Neural cell (in vitro differentiated cells): ENCODE measurements at regions not wholly inside any gene's neighbourhood (a gene's known extent, or its start where the extent isn't known, plus 50 kb on each side); places are given as distances from the start of the nearest gene placed in this dataset.

ENCODE experiments used
- H2AFZ ChIP-seq: fragments of 200-600, 300-800 bp; sonication (generic), shearing (Covaris generic); 2 replicates; pipeline ENCODE4 v1.6.0; 2014; ENCODE audit warnings: low read depth, mild to moderate bottlenecking, antibody characterized with exemption, low read length, moderate library complexity
- H3F3A ChIP-seq: fragments of 200-600 bp; shearing (Covaris generic); 2 replicates; pipeline ENCODE4 v1.6.1; 2016; ENCODE audit warnings: mild to moderate bottlenecking, moderate library complexity, mixed read lengths, antibody characterized with exemption, low read length; ENCODE audit not compliant: insufficient read depth, poor library complexity, severe bottlenecking
- H3K27ac ChIP-seq: fragments of 200-600, 300-800 bp; sonication (generic), shearing (Covaris generic); 2 replicates; pipeline ENCODE4 v1.5.1; 2014; ENCODE audit warnings: mild to moderate bottlenecking, low read length, moderate library complexity
- H3K27me3 ChIP-seq: fragments of 300-800, 200-600 bp; sonication (generic), shearing (Covaris generic); 2 replicates; pipeline ENCODE4 v1.6.0; 2014; ENCODE audit warnings: mild to moderate bottlenecking, low read depth, low read length, moderate library complexity; ENCODE audit not compliant: insufficient read depth
- H3K36me3 ChIP-seq: fragments of 300-800, 200-600 bp; sonication (generic), shearing (Covaris generic); 2 replicates; pipeline ENCODE4 v1.5.1; 2014; ENCODE audit warnings: mild to moderate bottlenecking, antibody characterized with exemption, low read length, moderate library complexity; ENCODE audit not compliant: insufficient read depth
- H3K4me2 ChIP-seq: fragments of 300-800, 200-600 bp; sonication (generic), shearing (Covaris generic); 2 replicates; pipeline ENCODE4 v1.6.0; 2014; ENCODE audit warnings: mild to moderate bottlenecking, low read length
- H3K4me3 ChIP-seq: fragments of 300-800, 200-600 bp; sonication (generic), shearing (Covaris generic); 2 replicates; pipeline ENCODE4 v1.5.1; 2014; ENCODE audit warnings: mild to moderate bottlenecking, low read length, moderate library complexity
- H3K79me2 ChIP-seq: fragments of 200-600 bp; shearing (Covaris generic); replicated peaks from 2 replicates; pipeline ENCODE4 v1.6.0; 2014; ENCODE audit warnings: mild to moderate bottlenecking, low read length, moderate library complexity; ENCODE audit not compliant: insufficient read depth
- H3K9ac ChIP-seq: fragments of 300-800, 200-600 bp; sonication (generic), shearing (Covaris generic); 2 replicates; pipeline ENCODE4 v1.6.1; 2016; ENCODE audit warnings: mild to moderate bottlenecking, low read length, mixed read lengths
- H3K9me2 ChIP-seq: fragments of 200-600 bp; shearing (Covaris generic); 2 replicates; pipeline ENCODE4 v1.6.1; 2016; ENCODE audit warnings: mild to moderate bottlenecking, low read length, mixed read lengths; ENCODE audit not compliant: insufficient read depth
- H3K9me3 ChIP-seq: fragments of 200-600, 300-800 bp; sonication (generic), shearing (Covaris generic); 2 replicates; pipeline ENCODE4 v1.6.1; 2016; ENCODE audit warnings: mild to moderate bottlenecking, mixed run types, low read length, moderate library complexity, mixed read lengths
- H4K20me1 ChIP-seq: fragments of 200-600 bp; shearing (Covaris generic); 2 replicates; pipeline ENCODE4 v1.6.1; 2016; ENCODE audit warnings: mild to moderate bottlenecking, mixed run types; ENCODE audit not compliant: insufficient read depth
- CTCF ChIP-seq: fragments of 450-650 bp; IDR thresholded peaks from 2 replicates; pipeline ENCODE4 v1.5.1; 2014; ENCODE audit warnings: antibody characterized with exemption, mild to moderate bottlenecking, moderate library complexity; ENCODE audit not compliant: poor library complexity, severe bottlenecking
- EP300 ChIP-seq: fragments of 450-650 bp; conservative IDR thresholded peaks from 2 replicates; pipeline ENCODE4 v1.6.1; 2014; ENCODE audit warnings: antibody characterized with exemption, mild to moderate bottlenecking, moderate library complexity; ENCODE audit not compliant: poor library complexity, severe bottlenecking
- EZH2 ChIP-seq: fragments of 200-600, 300-800 bp; shearing (Covaris generic), sonication (generic); IDR thresholded peaks from 2 replicates; pipeline ENCODE4 v1.6.1; 2014; ENCODE audit warnings: antibody characterized with exemption, low read length, borderline replicate concordance, mild to moderate bottlenecking; ENCODE audit not compliant: insufficient read depth, poor library complexity, severe bottlenecking
- MXI1 ChIP-seq: fragments of 450-650 bp; conservative IDR thresholded peaks from 2 replicates; pipeline ENCODE4 v1.6.1; 2014; ENCODE audit warnings: antibody characterized with exemption, mild to moderate bottlenecking; ENCODE audit not compliant: poor library complexity, severe bottlenecking
- POLR2AphosphoS5 ChIP-seq: IDR thresholded peaks from 2 replicates; pipeline ENCODE4 v1.6.1; 2012
- RAD21 ChIP-seq: fragments of 450-650 bp; conservative IDR thresholded peaks from 2 replicates; pipeline ENCODE4 v1.6.1; 2014; ENCODE audit warnings: antibody characterized with exemption, mild to moderate bottlenecking, moderate library complexity
- SMC3 ChIP-seq: fragments of 450-650 bp; conservative IDR thresholded peaks from 2 replicates; pipeline ENCODE4 v1.6.1; 2014; ENCODE audit warnings: antibody characterized with exemption, mild to moderate bottlenecking, moderate library complexity; ENCODE audit not compliant: poor library complexity
- TAF1 ChIP-seq: IDR thresholded peaks from 2 replicates; pipeline ENCODE4 v1.6.1; 2012; ENCODE audit warnings: low read depth
- TF ChIP-seq, protein P1 (sequence below): IDR thresholded peaks from 2 replicates; pipeline ENCODE4 v1.6.1; 2012; ENCODE audit warnings: borderline replicate concordance

- TF ChIP-seq POLR2AphosphoS5 (no peak), SMC3 (no peak), TAF1 (no peak), CTCF (no peak), EZH2 (no peak), MXI1 (no peak), RAD21 (no peak)
- TF ChIP-seq, protein P1, sequence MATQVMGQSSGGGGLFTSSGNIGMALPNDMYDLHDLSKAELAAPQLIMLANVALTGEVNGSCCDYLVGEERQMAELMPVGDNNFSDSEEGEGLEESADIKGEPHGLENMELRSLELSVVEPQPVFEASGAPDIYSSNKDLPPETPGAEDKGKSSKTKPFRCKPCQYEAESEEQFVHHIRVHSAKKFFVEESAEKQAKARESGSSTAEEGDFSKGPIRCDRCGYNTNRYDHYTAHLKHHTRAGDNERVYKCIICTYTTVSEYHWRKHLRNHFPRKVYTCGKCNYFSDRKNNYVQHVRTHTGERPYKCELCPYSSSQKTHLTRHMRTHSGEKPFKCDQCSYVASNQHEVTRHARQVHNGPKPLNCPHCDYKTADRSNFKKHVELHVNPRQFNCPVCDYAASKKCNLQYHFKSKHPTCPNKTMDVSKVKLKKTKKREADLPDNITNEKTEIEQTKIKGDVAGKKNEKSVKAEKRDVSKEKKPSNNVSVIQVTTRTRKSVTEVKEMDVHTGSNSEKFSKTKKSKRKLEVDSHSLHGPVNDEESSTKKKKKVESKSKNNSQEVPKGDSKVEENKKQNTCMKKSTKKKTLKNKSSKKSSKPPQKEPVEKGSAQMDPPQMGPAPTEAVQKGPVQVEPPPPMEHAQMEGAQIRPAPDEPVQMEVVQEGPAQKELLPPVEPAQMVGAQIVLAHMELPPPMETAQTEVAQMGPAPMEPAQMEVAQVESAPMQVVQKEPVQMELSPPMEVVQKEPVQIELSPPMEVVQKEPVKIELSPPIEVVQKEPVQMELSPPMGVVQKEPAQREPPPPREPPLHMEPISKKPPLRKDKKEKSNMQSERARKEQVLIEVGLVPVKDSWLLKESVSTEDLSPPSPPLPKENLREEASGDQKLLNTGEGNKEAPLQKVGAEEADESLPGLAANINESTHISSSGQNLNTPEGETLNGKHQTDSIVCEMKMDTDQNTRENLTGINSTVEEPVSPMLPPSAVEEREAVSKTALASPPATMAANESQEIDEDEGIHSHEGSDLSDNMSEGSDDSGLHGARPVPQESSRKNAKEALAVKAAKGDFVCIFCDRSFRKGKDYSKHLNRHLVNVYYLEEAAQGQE, result no peak
- Histone ChIP-seq H3K9ac (no peak overlapping the region), H3K4me2 (no peak overlapping the region), H4K20me1 (no peaks in the 10 kb centered on the region), H3K9me2 (no peaks in the 10 kb centered on the region), H2AFZ (no peak overlapping the region), H3K36me3 (no peaks in the 10 kb centered on the region), H3K79me2 (no peaks in the 10 kb centered on the region), H3K27ac (no peak overlapping the region), H3K27me3 (no peaks in the 10 kb centered on the region), H3F3A (no peaks in the 10 kb centered on the region), H3K4me3 (no peak overlapping the region), H3K9me3 (no peaks in the 10 kb centered on the region)
These were observed 67.6 kb downstream of the PYDC2 start for GRCh38 chr3:191528589-191528988.

GRCh38 chr3:191529992-191530391 lies 69.0 kb downstream of the PYDC2 start:
- TF ChIP-seq RAD21, result no peak
- no peak for TF ChIP-seq TAF1
- no peak for TF ChIP-seq SMC3
- no peak for TF ChIP-seq POLR2AphosphoS5
- no peak for TF ChIP-seq EZH2
- TF ChIP-seq, protein P1, result no peak
- TF ChIP-seq CTCF, result no peak
- TF ChIP-seq MXI1, result no peak
- TF ChIP-seq EP300, result no peak
- no peaks in the 10 kb centered on the region for H3K9me3 ChIP-seq
- no peaks in the 10 kb centered on the region for H3K36me3 ChIP-seq

More at GRCh38 chr3:191529992-191530391, 69.0 kb downstream of the PYDC2 start:
- no peak overlapping the region for H3K9ac ChIP-seq
- no peak overlapping the region for H3K4me3 ChIP-seq
- no peaks in the 10 kb centered on the region for H4K20me1 ChIP-seq
- no peaks in the 10 kb centered on the region for H3K9me2 ChIP-seq
- no peaks in the 10 kb centered on the region for H3K79me2 ChIP-seq
- no peaks in the 10 kb centered on the region for H3F3A ChIP-seq
- no peak overlapping the region for H2AFZ ChIP-seq
- no peaks in the 10 kb centered on the region for H3K27me3 ChIP-seq
- no peak overlapping the region for H3K4me2 ChIP-seq
- H3K27ac ChIP-seq, result no peak overlapping the region
